PFSK-1 (cell line): ENCODE measurements at regions not wholly inside any gene's neighbourhood (a gene's known extent, or its start where the extent isn't known, plus 50 kb on each side); places are given as distances from the start of the nearest gene placed in this dataset.

Experiments used
- FOXP2 ChIP-seq: optimal IDR thresholded peaks from 2 replicates; pipeline ENCODE3; 2011; ENCODE audit warnings: borderline replicate concordance, control low read depth, inconsistent platforms; ENCODE audit not compliant: insufficient read depth; ENCODE audit errors: extremely low read length, extremely low read depth
- POLR2AphosphoS5 ChIP-seq: IDR thresholded peaks from 2 replicates; pipeline ENCODE4 v1.6.1; 2012; ENCODE audit warnings: low read depth, mild to moderate bottlenecking, control low read depth, low read length, moderate library complexity
- SIN3A ChIP-seq: IDR thresholded peaks from 2 replicates; pipeline ENCODE4 v1.6.1; 2012; ENCODE audit warnings: mild to moderate bottlenecking, low read length, moderate library complexity, borderline replicate concordance; ENCODE audit not compliant: insufficient read depth
- TAF1 ChIP-seq: IDR thresholded peaks from 2 replicates; pipeline ENCODE4 v1.6.1; 2012; ENCODE audit warnings: low read length, control low read depth, borderline replicate concordance; ENCODE audit not compliant: insufficient read depth
- TF ChIP-seq, protein P1 (sequence below), 2 experiments: IDR thresholded peaks; 2 replicates each; pipeline versions ENCODE4 v1.6.1 to v1.8.0; 2011 to 2012; ENCODE audit warnings: low read depth in 2 of 2, low read length in 2 of 2, control low read depth in 1 of 2, inconsistent platforms in 1 of 2, mild to moderate bottlenecking in 1 of 2, moderate library complexity in 1 of 2; ENCODE audit not compliant: insufficient read depth in 1 of 2

DNA sequence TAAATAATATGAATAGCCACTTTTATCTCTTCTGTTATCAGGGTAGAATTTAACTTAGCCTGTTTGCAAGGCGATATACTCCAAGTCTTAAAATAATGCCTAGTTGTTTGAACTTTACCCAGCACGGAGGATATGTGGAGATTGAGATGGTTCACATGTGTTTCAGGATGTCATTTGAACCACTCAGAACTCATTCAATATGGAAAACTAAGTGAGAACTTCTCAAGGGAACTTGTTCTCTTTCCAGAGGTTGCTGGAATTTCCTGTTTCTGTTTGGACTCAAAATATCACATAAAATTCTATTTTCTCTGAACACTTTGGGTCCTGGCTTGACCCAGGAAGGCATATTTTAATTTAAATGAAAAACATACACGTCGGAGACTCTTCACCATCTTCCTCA, 139.1 kb upstream of the MYO10 start:
- TF ChIP-seq POLR2AphosphoS5: no peak
- TF ChIP-seq FOXP2: no peak
- no peak for TF ChIP-seq TAF1
- TF ChIP-seq, protein P1, sequence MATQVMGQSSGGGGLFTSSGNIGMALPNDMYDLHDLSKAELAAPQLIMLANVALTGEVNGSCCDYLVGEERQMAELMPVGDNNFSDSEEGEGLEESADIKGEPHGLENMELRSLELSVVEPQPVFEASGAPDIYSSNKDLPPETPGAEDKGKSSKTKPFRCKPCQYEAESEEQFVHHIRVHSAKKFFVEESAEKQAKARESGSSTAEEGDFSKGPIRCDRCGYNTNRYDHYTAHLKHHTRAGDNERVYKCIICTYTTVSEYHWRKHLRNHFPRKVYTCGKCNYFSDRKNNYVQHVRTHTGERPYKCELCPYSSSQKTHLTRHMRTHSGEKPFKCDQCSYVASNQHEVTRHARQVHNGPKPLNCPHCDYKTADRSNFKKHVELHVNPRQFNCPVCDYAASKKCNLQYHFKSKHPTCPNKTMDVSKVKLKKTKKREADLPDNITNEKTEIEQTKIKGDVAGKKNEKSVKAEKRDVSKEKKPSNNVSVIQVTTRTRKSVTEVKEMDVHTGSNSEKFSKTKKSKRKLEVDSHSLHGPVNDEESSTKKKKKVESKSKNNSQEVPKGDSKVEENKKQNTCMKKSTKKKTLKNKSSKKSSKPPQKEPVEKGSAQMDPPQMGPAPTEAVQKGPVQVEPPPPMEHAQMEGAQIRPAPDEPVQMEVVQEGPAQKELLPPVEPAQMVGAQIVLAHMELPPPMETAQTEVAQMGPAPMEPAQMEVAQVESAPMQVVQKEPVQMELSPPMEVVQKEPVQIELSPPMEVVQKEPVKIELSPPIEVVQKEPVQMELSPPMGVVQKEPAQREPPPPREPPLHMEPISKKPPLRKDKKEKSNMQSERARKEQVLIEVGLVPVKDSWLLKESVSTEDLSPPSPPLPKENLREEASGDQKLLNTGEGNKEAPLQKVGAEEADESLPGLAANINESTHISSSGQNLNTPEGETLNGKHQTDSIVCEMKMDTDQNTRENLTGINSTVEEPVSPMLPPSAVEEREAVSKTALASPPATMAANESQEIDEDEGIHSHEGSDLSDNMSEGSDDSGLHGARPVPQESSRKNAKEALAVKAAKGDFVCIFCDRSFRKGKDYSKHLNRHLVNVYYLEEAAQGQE (IDR thresholded peaks at IDR 0.05; ENCODE audit: insufficient read depth in 1 of 2, low read depth in 2 of 2, low read length in 2 of 2): no peak
- TF ChIP-seq SIN3A: no peak
